Thoracic aorta (tissue), 2 donors: ENCODE measurements at regions not wholly inside any gene's neighbourhood (a gene's known extent, or its start where the extent isn't known, plus 50 kb on each side); places are given as distances from the start of the nearest gene placed in this dataset.

Source experiments
- ATAC-seq: fragments of 150-250 bp; one replicate; pipeline ENCODE4 v1.8.0; 2017; ENCODE audit warnings: low read depth; ENCODE audit not compliant: insufficient number of reproducible peaks, low FRiP score
- DNase-seq: peaks from one replicate; pipeline ENCODE4 v3.0.0-alpha.2; 2020; ENCODE audit warnings: low spot score
- H3K27ac ChIP-seq, 2 donors: fragments of 200-600 bp; sonication (generic); 1 replicate in 1 of 2; 2 replicates in 1 of 2; pipeline ENCODE4 v1.5.1; 2016; ENCODE audit warnings: mild to moderate bottlenecking in 2 of 2, moderate library complexity in 2 of 2
- H3K27me3 ChIP-seq: fragments of 200-600 bp; sonication (generic); replicated peaks from 2 replicates; pipeline ENCODE4 v1.6.0; 2016; ENCODE audit warnings: mild to moderate bottlenecking; ENCODE audit not compliant: insufficient read depth
- H3K36me3 ChIP-seq: fragments of 200-600 bp; sonication (generic); one replicate; pipeline ENCODE4 v1.5.1; 2016
- H3K4me1 ChIP-seq, 2 donors: fragments of 200-600 bp; sonication (generic); 1 replicate in 1 of 2; 2 replicates in 1 of 2; pipeline versions ENCODE4 v1.5.1 to v1.6.0; 2016; ENCODE audit warnings: low read depth in 2 of 2, mild to moderate bottlenecking in 1 of 2; ENCODE audit not compliant: control insufficient read depth in 1 of 2
- H3K4me3 ChIP-seq: fragments of 200-600 bp; sonication (generic); 2 replicates; pipeline ENCODE4 v1.5.1; 2016; ENCODE audit warnings: mild to moderate bottlenecking
- H3K9me3 ChIP-seq: fragments of 200-600 bp; sonication (generic); 2 replicates; pipeline ENCODE4 v1.5.1; 2016
- CTCF ChIP-seq: fragments of 200-600 bp; sonication (generic); IDR thresholded peaks from one replicate; pipeline ENCODE4 v1.5.1; 2019; ENCODE audit warnings: antibody characterized with exemption

- Histone ChIP-seq H3K4me1 (no peaks in the 10 kb centered on the region), H3K27me3 (no peaks in the 10 kb centered on the region), H3K27ac (no peak overlapping the region), H3K9me3 (no peaks in the 10 kb centered on the region), H3K4me3 (no peak overlapping the region), H3K36me3 (no peaks in the 10 kb centered on the region)
- no peak for ATAC-seq
- no peak for TF ChIP-seq CTCF
- no peak for DNase-seq
Measured at GRCh38 chr20:39150501-39150900, 188.4 kb downstream of the DHX35 start.

- H3K9me3 ChIP-seq, result no peaks in the 10 kb centered on the region
- no peaks in the 10 kb centered on the region for H3K27me3 ChIP-seq
- no peak for ATAC-seq
- H3K27ac ChIP-seq, result no peak overlapping the region
- no peak overlapping the region for H3K4me3 ChIP-seq
- no peaks in the 10 kb centered on the region for H3K36me3 ChIP-seq
- no peaks in the 10 kb centered on the region for H3K4me1 ChIP-seq
- no peak for DNase-seq
- no peak for TF ChIP-seq CTCF
Measured at GRCh38 chr20:39146394-39146793, 184.2 kb downstream of the DHX35 start.

- no peaks in the 10 kb centered on the region for H3K36me3 ChIP-seq
- no peak overlapping the region for H3K27ac ChIP-seq
- no peak for ATAC-seq
- H3K27me3 ChIP-seq, result no peaks in the 10 kb centered on the region
- TF ChIP-seq CTCF, result no peak
- no peaks in the 10 kb centered on the region for H3K4me1 ChIP-seq
- no peak for DNase-seq
- no peak overlapping the region for H3K4me3 ChIP-seq
- no peaks in the 10 kb centered on the region for H3K9me3 ChIP-seq
Measured at GRCh38 chr20:39145921-39146320, 183.8 kb downstream of the DHX35 start.

- ATAC-seq (no peak), DNase-seq (no peak)
- Histone ChIP-seq H3K9me3 (no peaks in the 10 kb centered on the region), H3K4me3 (no peak overlapping the region), H3K4me1 (no peaks in the 10 kb centered on the region), H3K27me3 (no peaks in the 10 kb centered on the region), H3K27ac (no peak overlapping the region), H3K36me3 (no peaks in the 10 kb centered on the region)
- no peak for TF ChIP-seq CTCF
Measured at GRCh38 chr20:39144757-39145156, 182.6 kb downstream of the DHX35 start.

GRCh38 chr20:39142407-39143096 lies 180.4 kb downstream of the DHX35 start:
- ATAC-seq (no peak), DNase-seq (no peak)
- no peaks in the 10 kb centered on the region for H3K4me1 ChIP-seq
- no peak for TF ChIP-seq CTCF
- no peak overlapping the region for H3K27ac ChIP-seq
- H3K4me3 ChIP-seq, result no peak overlapping the region
- H3K27me3 ChIP-seq, result no peaks in the 10 kb centered on the region
- no peaks in the 10 kb centered on the region for H3K36me3 ChIP-seq
- no peaks in the 10 kb centered on the region for H3K9me3 ChIP-seq
